ENCODE measurements at regions not wholly inside any gene's neighbourhood (a gene's known extent, or its start where the extent isn't known, plus 50 kb on each side); places are given as distances from the start of the nearest gene placed in this dataset.

GRCh38 chr17:62882284-62882683 is 74.2 kb upstream of the MARCHF10 start:
- TF ChIP-seq NR1H2 (CRISPR knock-in tag; IDR thresholded peaks at IDR 0.05; ENCODE audit: borderline replicate concordance, low read depth), result no peak
- TF ChIP-seq, protein P1, sequence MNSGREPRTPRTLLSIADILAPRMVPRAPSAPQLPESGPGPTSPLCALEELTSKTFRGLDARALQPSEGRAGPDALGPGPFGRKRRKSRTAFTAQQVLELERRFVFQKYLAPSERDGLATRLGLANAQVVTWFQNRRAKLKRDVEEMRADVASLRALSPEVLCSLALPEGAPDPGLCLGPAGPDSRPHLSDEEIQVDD (CRISPR knock-in tag; IDR thresholded peaks at IDR 0.05; ENCODE audit: borderline replicate concordance), result no peak
